GM18520 (cell line): ENCODE measurements at regions not wholly inside any gene's neighbourhood (a gene's known extent, or its start where the extent isn't known, plus 50 kb on each side); places are given as distances from the start of the nearest gene placed in this dataset.

ENCODE experiments used
- ATAC-seq: cut with Tn5 transposase; IDR thresholded peaks from one replicate; pipeline ENCODE4 v1.9.1; 2021; ENCODE audit not compliant: unreplicated experiment

DNA sequence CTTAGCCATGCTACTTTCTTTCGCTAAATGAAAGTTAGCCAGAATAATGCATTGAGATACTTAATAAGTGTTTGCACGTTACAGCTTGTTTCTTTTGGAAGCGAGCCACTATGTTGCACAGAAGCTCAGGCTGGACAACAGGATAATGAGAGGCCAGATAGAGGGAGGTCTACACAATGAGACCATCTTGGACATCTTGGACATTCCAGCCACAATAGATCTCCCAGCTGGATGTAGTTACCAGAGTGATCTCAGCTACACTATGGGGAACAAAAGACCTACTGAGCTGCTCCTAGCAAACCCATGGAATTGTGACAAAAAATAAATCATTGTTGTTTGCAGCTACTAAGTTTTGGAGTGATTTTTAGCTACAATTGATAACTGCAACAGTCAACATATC lies 540.1 kb upstream of the SEMA6D start:
- ATAC-seq, result no peak

DNA sequence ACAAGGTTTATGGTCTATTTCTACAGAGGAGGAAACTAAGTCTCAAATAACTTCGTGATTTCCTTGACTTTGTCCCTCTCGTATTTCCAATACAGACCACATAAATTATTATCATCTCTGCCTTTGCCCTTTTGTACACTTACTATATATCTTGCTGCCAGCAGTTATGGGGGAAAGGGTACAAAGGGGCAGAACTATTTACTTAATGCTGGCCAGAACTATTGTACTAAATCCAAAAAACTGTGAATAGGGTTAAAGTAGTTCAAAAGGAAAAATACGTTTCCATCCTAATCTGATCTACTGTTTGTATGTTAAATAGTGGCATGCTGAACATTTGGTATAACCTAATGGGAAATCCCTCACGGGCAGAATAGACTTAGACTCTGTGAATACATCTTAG lies 537.3 kb upstream of the SEMA6D start:
- ATAC-seq, result no peak

DNA sequence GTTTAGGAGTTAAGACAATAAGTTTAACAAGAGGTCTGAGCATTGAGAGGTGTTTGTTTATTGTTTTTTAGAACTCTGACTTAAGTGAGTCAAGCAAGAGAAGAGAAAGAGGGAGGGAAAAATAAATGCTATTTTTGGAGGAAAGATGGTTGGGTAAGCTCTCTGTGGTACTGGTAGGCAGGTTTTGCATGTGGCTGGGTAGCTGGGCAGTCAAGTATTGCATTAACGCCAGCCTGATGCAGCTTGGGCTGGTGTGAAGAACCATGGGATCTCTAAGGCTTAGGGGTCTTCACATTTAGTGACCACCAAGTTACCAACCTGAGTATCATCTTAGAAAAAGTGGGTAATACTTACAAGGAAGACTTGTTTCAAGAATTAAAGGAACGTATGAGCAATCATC lies 534.5 kb upstream of the SEMA6D start:
- ATAC-seq, result no peak

DNA sequence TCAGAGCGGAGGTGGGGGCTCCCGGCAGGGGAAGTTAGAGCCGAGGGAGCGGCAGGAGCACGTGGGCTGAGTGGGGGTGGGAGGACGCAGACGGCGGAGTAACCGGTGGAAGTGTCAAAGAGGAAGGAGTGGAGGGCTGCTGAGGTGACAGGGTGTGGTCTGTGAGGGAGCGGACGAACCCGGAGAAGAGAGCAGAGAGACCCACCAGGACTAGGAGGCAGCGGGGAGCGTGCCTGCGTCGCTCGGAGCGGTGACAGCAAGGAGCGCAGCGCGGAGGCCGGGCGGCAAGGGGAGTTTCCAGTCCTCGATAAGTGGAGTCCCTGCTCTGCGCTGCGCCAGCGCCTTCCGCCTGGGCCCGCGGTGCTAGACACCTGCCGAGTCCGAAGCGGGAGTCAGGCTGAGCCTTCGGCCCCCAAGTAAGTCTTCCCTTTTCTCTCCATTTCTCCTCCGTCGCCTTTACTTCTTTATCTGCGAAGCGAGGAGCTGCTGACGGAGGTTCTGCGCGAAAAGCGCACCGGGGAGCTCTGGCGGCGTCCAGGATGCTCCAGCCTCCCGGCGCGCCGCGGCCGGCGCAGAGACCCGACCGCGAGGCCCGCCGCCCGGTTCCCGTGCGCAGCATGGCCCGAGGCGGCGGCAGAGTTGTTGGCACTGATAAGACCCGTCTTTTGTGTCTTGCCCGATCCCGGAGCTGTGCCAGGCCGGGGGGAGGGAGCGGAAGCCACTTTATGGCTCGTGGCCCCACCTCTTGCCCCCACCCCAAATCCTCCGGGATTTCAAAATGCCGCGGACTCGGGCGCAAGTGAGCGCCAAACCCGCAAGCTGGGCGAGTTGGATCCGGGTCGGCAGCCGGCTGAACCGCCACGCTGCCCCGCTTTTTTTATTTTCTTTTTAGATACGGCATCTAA lies 533.0 kb upstream of the SEMA6D start:
- ATAC-seq, result no peak

DNA sequence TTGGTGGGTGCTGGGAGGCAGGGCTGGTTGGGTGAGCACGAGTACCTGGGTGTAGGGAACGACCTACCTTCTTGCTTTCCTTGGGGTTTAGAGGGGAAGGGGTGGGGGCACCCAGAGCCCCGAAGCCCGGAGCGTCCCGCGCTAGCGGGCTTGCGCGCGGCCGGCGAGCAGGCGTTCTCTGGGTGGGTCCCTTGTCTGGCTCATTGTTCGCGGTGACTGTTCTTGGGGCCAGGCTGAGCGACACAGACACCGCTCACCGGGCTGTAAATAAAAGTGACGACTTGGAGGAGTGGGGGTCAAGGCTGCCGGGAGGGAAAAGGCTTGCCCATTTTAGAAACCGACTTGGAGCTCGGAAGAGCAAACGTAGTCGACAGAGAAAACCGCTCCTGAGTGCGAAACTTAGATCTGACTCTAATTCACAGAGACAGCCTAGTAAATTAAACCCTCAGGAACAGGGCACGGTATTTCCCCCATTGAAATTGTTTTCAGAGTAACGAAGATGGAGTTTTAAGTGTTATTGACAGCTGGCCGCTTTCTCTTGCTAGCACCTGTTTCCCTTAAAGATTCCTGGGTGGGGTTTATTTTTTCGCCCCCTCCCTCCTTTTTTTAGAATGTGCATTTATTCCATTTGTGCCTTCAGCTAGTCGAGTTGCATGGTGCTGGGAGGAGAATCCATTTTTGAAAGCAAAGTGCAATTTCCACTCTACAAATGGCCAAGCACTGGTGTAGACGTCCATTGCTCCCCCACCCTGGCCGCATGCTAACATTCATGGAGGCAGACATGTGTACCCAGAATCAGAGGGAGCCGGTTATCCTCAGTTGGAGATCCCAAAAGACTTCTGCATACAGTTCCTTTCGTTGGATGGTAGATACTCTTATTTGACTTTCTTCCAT lies 532.1 kb upstream of the SEMA6D start:
- no peak for ATAC-seq

DNA sequence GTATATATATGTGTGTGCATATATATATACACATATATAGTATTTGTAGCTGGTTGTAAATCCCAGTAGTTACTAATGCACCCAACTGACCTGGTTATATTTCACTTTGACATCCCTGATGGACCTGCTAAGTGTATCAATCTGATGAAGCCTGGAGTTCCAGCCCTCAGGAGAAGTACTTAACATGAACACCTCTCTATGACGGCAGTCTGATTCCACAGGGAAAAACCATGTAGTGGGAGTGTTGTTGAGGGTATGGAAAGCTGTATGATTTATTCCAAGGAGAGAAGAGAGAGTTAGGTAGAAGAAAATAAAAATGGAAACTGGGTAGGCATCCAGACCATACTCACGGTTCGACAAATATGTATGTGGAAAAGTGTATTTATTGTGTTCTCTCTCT lies 531.2 kb upstream of the SEMA6D start:
- no peak for ATAC-seq

DNA sequence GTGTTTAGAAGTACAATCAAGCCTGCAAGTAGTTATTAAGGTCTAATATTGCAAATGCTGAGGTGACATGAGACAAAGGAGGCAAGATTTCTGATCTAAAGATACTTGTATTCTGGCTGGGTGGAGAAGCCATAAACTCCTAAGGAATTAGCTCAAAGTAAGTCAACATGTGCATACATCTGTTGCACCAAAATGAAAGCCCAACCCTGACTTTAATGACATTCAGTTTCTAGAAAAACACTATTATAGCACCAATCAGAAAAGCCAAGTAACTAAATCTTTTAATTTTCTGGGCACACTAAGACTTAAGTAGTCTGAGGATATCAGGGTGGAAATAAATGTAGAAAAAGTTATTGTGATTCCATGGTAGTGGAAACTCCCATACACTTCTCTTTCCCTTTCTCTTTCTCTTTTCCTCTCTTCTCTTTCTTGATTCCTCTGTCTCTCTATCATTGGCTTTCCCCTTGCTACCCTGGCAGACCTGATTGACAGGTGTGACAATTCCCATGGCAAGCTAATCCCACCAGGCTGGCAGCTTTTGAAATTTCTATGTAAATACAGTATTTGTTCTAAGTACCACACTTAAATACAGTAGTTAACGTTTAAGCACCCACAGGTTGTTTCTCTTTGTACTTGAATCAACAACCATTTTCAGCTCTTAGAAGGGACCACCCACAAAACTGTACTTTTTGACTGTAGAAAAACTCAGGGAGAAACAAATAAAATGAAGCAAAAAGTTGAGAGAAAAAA lies 528.4 kb upstream of the SEMA6D start:
- ATAC-seq, result no peak

DNA sequence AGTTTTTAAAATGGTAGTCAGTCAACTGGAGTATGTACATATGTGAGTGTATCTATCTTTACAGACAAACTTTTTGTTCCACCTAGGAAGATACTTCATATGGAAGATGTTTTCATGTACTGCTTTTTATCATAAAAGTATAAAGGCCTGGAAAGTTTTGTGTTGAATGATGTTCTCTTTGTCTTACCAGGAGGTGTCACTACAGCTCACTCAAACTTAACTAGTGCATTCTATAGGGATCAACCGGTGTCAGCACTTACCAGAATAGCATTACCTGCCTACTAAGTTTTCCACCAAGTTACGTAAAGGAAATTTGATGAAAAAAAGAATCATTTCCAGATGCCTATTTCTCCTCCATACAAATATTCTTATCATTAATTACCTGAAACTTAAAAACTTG lies 522.6 kb upstream of the SEMA6D start:
- no peak for ATAC-seq

DNA sequence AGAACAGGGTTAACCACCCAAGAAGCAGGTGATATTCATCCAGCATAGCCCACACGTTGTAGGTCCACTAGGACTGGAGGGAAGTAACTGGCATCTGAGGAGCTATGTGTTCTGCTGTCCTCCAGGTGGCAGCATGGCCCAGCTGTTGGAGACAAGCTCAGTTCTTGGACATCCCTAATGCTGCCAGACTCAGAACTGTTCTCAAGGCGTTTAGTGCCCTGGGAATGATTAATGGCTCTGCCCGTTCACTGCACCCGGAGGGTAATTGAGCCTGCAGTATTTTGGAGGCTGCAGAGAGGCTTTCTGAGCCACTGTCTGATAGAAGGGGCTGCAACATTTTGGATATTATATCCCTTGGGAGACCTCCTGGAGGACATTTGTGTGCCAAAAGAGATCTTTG lies 521.3 kb upstream of the SEMA6D start:
- peak; percentile 84 for ATAC-seq

DNA sequence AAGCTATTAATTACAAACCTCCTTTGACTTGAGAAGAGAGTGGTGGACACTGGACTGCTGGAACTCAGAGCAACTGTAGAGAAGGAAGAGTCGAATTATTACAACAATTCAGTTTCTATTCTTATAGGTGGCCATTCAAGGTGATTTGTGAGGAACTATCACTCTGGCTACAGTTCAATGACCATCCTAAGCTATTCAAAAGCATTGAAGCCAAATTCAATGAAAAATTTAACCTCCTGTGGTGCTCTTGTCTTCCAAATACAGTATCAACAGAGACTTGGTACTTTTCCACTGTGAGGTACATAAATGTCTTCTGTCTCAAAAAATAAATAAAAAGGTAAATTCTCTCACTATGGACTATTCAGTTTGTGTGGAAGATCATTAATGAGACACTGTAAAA lies 513.3 kb upstream of the SEMA6D start:
- no peak for ATAC-seq

DNA sequence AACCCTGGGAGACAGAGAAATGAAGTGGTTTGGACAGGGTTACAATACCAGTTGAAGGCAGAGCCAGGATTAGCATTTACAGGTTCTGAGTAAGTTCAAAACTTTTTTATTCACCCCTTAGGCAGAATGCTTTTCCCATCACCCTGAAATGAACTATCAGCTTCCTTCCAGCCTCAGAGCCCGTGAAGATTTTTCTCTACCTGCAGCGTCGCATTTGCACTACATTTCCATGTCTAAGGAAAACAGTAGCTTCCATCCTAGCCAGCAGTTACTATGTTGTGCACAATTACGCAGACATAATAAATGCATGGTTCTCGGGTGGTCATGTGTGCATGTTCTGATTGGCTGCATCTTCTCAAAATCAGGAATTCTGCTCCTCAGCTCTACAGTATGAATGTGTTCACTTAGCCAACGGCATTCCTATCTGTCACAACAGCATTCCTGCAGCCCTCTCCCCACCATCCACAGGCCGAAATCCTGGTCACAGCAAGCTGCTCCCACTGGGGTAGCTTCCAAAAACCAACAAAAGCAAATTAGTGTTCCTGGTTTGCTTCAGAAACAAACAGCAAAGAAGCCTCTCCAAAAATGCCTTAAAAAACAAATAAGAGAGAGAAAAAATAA lies 510.8 kb upstream of the SEMA6D start:
- no peak for ATAC-seq

DNA sequence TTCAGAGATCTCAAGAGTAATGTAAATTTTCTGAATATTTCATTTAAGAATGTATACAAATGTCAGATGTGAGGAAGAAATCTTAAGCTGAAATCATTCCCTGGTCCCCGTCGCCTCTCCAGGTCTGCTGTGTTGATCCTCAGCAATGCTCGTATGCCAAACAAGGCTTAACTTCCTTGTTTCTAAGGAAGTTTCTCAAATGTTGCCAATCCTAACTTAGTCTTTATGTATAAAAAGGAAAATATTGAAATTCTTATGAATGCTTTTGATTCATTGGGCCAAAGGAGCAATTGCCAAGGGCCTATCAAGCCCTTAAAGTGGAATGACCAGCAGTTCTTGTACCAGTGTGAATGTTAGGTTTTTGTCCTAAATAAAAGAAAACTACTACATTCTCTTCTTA lies 507.7 kb upstream of the SEMA6D start:
- no peak for ATAC-seq

DNA sequence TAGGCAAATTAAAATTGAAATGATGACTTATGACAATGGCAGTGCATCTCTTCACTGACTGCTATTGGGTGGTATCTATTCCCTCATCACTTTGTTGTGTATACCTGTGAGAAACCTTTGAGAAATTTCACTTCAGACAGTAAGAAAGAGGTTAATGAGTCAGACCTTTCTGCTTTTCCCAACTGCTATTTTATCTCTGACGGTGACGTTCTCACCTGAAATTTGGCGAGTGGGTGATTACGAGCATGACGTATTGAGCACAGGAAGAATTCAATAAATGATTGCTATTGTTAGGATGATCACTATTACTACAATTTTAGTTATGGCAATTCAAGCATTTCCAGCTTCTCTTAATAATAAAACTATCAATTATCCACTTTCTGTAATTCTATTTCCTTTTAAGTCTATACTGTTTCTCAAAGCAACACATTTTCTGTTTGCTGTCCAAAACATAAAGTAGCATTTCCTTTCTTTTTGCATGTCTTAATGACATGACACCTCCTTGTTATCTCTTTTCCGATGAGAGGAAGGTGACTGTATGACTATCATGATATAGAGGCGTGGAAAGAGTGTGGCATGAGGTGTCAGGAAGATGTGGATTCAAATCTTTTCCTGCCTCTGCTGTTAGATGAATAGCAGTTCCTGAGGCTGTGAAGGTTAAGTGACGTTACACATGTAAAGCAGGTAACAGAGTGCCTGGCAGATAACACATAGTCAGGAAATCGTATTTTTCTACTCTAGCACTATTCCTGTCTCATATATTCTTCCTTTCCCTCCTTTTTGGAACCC lies 504.9 kb upstream of the SEMA6D start:
- no peak for ATAC-seq

DNA sequence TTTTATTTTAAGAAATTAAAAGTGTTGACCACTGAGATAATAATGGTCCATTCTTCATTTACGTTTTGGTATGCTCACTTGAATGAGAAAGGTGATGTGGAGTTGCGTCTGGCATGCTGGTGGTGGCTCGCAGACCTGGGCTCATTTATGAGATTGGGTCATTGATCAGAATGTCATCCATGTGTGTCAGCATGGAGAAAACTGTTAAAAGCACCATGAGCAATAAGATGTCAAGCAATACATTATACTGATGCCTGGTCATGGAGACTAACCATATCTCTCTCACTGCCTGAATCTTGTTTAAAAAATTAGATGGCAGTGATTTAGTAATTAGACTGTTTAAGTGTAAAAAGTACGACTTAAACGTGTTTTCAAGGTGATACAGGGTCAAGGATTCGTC lies 503.4 kb upstream of the SEMA6D start:
- ATAC-seq, result no peak

DNA sequence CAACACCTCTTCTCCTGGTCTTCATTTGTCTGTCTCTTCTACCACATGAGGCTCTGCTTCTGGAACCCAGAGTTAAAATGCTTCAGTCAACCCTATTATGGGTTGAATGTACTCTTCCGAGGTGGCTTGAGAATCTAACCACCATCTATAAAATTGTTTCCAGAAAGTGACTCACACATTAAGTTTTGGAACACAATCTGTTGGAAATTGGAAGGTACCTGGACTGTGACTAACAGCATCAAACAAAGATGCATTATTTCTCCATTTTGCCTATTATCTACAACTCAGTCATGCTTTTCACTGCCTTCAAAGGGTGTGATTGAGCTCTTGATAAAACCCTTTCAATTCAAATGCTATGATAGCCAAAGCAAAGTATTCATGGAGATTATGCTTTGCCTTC lies 499.0 kb upstream of the SEMA6D start:
- ATAC-seq, result no peak

DNA sequence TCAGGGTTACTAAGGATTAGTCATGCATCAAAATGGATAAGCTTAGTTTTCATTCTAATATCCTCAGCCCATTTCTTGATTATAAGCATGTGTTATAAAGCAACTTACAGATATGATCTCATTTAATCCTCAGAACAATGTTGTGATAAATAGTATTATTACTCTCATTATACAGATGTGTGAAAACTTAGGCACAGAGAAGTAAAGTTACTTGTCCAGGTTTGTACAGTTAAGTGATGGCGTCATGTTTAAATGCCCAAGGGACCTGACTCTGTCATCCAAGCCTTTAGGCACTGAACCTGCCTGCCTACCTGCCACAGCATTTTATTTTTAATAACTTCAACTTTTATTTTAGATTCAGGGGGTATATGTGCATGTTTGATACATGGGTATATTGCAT lies 472.9 kb upstream of the SEMA6D start:
- ATAC-seq, result no peak

DNA sequence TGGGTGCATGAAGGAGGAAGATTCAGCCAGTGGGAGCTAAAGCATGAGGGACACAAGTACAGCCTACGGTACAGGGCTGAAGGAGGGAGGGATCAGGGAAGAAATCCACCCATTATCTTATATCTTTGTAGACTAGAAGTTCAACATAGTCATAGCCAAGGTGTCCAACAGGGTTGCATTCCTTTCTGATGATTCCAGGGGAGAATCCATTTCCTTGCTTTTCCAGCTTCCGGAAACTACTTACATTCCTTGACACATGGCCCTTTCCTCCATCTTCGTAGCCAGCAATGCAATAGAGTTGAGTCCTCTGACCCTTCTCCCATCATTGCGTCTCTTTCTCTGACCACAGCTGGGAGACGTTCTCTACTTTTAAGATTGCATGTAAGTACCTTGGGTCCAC lies 471.0 kb upstream of the SEMA6D start:
- ATAC-seq, result no peak

DNA sequence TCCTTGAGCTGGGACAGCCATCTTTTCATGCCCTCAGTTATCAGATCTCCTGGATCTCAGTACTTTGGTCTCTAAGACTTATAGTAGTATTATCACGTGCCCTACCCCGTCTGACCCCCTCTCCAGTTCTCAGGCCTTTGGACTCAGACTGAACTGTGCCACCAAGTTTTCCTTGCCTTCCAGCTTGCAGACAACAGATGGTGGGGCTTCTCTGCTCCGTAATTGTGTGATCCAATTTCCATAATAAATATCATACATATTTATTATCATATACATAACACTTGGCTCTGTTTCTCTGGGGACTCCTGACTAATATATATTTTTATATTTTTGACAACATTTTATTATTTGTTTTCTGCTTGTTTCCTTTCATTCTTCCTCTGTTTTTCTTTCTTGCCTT lies 458.8 kb upstream of the SEMA6D start:
- ATAC-seq, result no peak

DNA sequence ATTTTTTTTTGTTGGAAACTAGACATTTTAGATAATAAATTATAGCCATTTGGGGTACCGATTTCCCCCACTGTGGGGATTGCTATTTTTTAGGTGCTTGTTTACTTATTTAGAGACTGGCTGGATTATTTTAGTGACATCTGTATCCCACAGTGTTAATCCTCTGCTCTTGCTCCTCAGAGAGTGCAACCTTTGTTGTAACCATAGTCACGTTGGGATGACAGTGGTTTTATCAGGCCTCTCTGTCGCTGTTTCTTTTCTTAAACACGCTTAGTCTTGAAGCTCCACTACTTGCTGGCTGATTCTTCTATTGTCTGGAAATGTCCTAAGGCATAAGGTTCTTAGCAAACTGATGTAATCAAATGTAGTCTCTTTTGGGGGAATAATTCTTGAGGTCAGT lies 451.6 kb upstream of the SEMA6D start:
- ATAC-seq, result no peak

DNA sequence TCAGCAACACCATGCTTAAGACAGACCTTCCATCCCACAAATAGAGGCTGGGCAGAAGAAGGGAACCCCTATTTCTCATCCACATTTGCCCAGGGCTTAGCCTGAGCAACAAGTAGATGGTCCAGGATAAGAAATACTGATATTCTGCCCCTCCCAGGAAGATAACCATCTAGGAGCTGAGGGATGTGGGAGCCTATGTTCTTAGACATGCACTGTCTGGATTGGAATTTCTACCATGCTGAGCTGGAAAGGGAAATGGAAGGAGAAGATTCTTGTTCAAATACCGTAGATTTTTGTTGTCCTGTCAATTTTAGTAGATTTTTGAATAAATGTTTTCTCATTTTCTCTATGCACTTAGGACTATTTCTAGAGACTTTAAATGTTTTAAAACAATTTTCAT lies 450.7 kb upstream of the SEMA6D start:
- no peak for ATAC-seq
